ENCODE measurements at regions not wholly inside any gene's neighbourhood (a gene's known extent, or its start where the extent isn't known, plus 50 kb on each side); places are given as distances from the start of the nearest gene placed in this dataset.
"Not testable (repeated sequence)": the region's sequence is repeated elsewhere in the genome, so short reads cannot be mapped to it uniquely, and the experiment has no call there.

- no peak for DNase-seq (ENCODE audit: low read depth)
Observed at GRCh38 chr4:127479031-127479622, 153.6 kb upstream of the INTU start.

GRCh38 chr4:127482049-127482448, 150.7 kb upstream of the INTU start:
- DNase-seq (ENCODE audit: low read depth): no peak

GRCh38 chr4:127484117-127484516, 148.6 kb upstream of the INTU start:
- no peak for DNase-seq (ENCODE audit: low read depth)

- no peak for DNase-seq (ENCODE audit: low read depth)
Observed at GRCh38 chr4:127486248-127486647, 146.5 kb upstream of the INTU start.

GRCh38 chr4:127491571-127491970, 141.2 kb upstream of the INTU start:
- no peak for DNase-seq (ENCODE audit: low read depth)

GRCh38 chr4:127496875-127497274, 135.9 kb upstream of the INTU start:
- not testable (repeated sequence) for DNase-seq (ENCODE audit: low read depth)

GRCh38 chr4:127498366-127498765, 134.4 kb upstream of the INTU start:
- no peak for DNase-seq (ENCODE audit: low read depth)

GRCh38 chr4:127500242-127500641, 132.5 kb upstream of the INTU start:
- DNase-seq (ENCODE audit: low read depth): no peak

GRCh38 chr4:127501103-127501502, 131.7 kb upstream of the INTU start:
- no peak for DNase-seq (ENCODE audit: low read depth)

- no peak for DNase-seq (ENCODE audit: low read depth)
Observed at GRCh38 chr4:127503111-127503510, 129.6 kb upstream of the INTU start.

GRCh38 chr4:127505203-127505602, 127.6 kb upstream of the INTU start:
- no peak for DNase-seq (ENCODE audit: low read depth)

GRCh38 chr4:127506283-127506682, 126.5 kb upstream of the INTU start:
- no peak for DNase-seq (ENCODE audit: low read depth)

GRCh38 chr4:127509155-127509554, 123.6 kb upstream of the INTU start:
- no peak for DNase-seq (ENCODE audit: low read depth)

- DNase-seq (ENCODE audit: low read depth): not testable (repeated sequence)
Observed at GRCh38 chr4:127512672-127513071, 120.1 kb upstream of the INTU start.

GRCh38 chr4:127515259-127515658, 117.5 kb upstream of the INTU start:
- not testable (repeated sequence) for DNase-seq (ENCODE audit: low read depth)

GRCh38 chr4:127518046-127518445, 114.7 kb upstream of the INTU start:
- DNase-seq (ENCODE audit: low read depth): no peak

- DNase-seq (ENCODE audit: low read depth): no peak
Observed at GRCh38 chr4:127521463-127521862, 111.3 kb upstream of the INTU start.

- no peak for DNase-seq (ENCODE audit: low read depth)
Observed at GRCh38 chr4:127523369-127523768, 109.4 kb upstream of the INTU start.

GRCh38 chr4:127525608-127526007, 107.1 kb upstream of the INTU start:
- DNase-seq (ENCODE audit: low read depth): no peak

- no peak for DNase-seq (ENCODE audit: low read depth)
Observed at GRCh38 chr4:127528302-127528701, 104.5 kb upstream of the INTU start.

GRCh38 chr4:127529879-127530278, 102.9 kb upstream of the INTU start:
- not testable (repeated sequence) for DNase-seq (ENCODE audit: low read depth)

- DNase-seq (ENCODE audit: low read depth): no peak
Observed at GRCh38 chr4:127533028-127533700, 99.6 kb upstream of the INTU start.

GRCh38 chr4:127534041-127534825, 98.5 kb upstream of the INTU start:
- DNase-seq (ENCODE audit: low read depth): no peak

Data from activated T-cell treated with anti-CD3 and anti-CD28 coated beads for 48 hours (primary cell).